ENCODE measurements at regions not wholly inside any gene's neighbourhood (a gene's known extent, or its start where the extent isn't known, plus 50 kb on each side); places are given as distances from the start of the nearest gene placed in this dataset.
"Not testable (repeated sequence)": the region's sequence is repeated elsewhere in the genome, so short reads cannot be mapped to it uniquely, and the experiment has no call there.

DNA sequence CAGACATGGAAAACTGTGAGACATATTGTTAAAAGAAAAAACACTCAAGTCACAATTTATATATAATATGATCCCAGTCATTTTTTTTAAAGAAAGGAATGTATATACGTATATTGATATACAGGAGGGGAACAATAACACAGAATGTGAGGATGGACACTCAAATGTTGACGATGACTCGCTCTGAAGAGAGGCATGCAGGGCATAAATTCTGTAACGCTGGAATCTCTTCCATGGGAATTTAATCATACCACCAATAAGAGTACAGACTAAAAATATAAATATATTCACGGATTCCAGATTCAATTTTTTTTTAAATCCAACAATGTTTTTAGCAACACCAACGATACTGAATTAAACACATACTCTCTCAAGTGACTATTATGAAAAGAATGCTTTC lies 106.9 kb upstream of the CCDC28A start:
- in situ Hi-C loops (cut with MboI; ENCODE audit: low sequenced_read_pairs in 4 of 4), result no loop called here
- Histone ChIP-seq H3K4me3 (no peak overlapping the region), H3K27me3 (no peaks in the 10 kb centered on the region), H3K4me1 (no peaks in the 10 kb centered on the region), H3K36me3 (no peaks in the 10 kb centered on the region), H3K27ac (no peak overlapping the region), H3K9me3 (no peaks in the 10 kb centered on the region)
- DNase-seq (no peak), ATAC-seq (no peak)
- no peak for TF ChIP-seq POLR2A (IDR thresholded peaks at IDR 0.05)
- TF ChIP-seq, protein P1, sequence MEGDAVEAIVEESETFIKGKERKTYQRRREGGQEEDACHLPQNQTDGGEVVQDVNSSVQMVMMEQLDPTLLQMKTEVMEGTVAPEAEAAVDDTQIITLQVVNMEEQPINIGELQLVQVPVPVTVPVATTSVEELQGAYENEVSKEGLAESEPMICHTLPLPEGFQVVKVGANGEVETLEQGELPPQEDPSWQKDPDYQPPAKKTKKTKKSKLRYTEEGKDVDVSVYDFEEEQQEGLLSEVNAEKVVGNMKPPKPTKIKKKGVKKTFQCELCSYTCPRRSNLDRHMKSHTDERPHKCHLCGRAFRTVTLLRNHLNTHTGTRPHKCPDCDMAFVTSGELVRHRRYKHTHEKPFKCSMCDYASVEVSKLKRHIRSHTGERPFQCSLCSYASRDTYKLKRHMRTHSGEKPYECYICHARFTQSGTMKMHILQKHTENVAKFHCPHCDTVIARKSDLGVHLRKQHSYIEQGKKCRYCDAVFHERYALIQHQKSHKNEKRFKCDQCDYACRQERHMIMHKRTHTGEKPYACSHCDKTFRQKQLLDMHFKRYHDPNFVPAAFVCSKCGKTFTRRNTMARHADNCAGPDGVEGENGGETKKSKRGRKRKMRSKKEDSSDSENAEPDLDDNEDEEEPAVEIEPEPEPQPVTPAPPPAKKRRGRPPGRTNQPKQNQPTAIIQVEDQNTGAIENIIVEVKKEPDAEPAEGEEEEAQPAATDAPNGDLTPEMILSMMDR (IDR thresholded peaks at IDR 0.05 in 4 of 5, conservative IDR thresholded peaks at IDR 0.05 in 1 of 5), result no peak
- intact Hi-C loops (cut with DNase I; ENCODE audit: low total_unique reads), result no loop called here

DNA sequence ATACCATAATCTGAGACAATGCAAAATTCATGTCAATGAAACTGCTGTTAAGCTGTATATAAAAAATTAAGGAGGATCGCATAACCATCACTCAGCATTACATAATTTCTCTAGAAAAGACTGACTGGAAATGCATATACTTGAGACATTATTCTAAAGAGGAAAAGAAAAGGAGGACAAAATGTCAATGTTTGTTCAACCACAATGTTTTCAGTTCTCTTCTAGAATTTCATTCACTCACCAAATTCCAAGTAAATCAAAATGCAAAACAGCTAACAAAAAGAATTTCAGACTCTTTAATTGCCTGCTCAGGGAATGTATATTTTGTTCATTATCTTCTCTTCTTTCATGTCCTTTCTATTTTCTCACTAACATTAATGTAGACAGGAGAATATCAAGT lies 106.2 kb upstream of the CCDC28A start:
- ATAC-seq, result no peak
- H3K27me3 ChIP-seq, result no peaks in the 10 kb centered on the region
- TF ChIP-seq, protein P1 (IDR thresholded peaks at IDR 0.05 in 4 of 5, conservative IDR thresholded peaks at IDR 0.05 in 1 of 5), result no peak
- TF ChIP-seq POLR2A (IDR thresholded peaks at IDR 0.05), result no peak
- in situ Hi-C loops (cut with MboI; ENCODE audit: low sequenced_read_pairs in 4 of 4), result no loop called here
- no peak overlapping the region for H3K4me3 ChIP-seq
- H3K9me3 ChIP-seq, result no peaks in the 10 kb centered on the region
- no peak for DNase-seq
- no peaks in the 10 kb centered on the region for H3K4me1 ChIP-seq
- H3K36me3 ChIP-seq, result no peaks in the 10 kb centered on the region
- H3K27ac ChIP-seq, result no peak overlapping the region
- intact Hi-C loops (cut with DNase I; ENCODE audit: low total_unique reads), result no loop called here

GRCh38 chr6:138671351-138671750 lies 102.2 kb upstream of the CCDC28A start:
- Histone ChIP-seq H3K9me3 (no peaks in the 10 kb centered on the region), H3K4me1 (no peaks in the 10 kb centered on the region), H3K36me3 (no peaks in the 10 kb centered on the region), H3K4me3 (no peak overlapping the region), H3K27me3 (no peaks in the 10 kb centered on the region), H3K27ac (no peak overlapping the region)
- DNase-seq (no peak), ATAC-seq (no peak)
- TF ChIP-seq, protein P1 (IDR thresholded peaks at IDR 0.05 in 4 of 5, conservative IDR thresholded peaks at IDR 0.05 in 1 of 5), result no peak
- no peak for TF ChIP-seq POLR2A (IDR thresholded peaks at IDR 0.05)
- intact Hi-C loops (cut with DNase I; ENCODE audit: low total_unique reads) (no loop called here), in situ Hi-C loops (cut with MboI; ENCODE audit: low sequenced_read_pairs in 4 of 4) (no loop called here)

DNA sequence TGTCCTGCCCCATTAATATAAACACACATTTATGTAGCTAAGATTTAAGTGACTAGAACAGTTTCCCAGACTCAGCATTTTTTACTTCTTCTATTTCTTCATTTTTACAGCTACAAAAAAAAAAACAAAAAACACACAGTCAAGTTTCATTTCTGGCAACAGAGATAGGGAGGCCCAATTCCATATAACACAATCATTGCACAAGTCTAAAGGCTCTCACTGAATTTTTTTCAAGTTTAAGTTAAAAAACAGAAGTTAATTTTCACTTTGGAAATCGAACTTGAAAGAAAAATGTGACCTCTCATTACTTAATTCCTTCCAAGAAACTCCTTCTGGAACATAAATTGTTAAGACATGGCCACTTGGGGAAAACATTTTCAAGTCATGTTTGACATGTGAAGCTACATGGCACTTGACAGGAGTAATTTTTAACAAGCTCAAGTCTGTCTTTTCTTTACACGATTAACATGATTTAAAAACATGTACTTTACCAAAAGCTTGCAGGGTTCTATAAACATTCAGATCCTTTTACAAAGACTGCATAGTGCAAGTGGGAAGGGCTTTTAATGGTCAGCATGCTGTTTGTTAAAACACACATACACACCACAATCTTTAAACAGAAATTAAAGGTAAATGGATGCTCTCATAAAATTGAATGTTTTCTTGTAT lies 100.1 kb upstream of the CCDC28A start:
- ATAC-seq (no peak), DNase-seq (no peak)
- Histone ChIP-seq H3K4me3 (no peak overlapping the region), H3K36me3 (no peaks in the 10 kb centered on the region), H3K27me3 (no peaks in the 10 kb centered on the region), H3K9me3 (no peaks in the 10 kb centered on the region), H3K4me1 (no peaks in the 10 kb centered on the region), H3K27ac (no peak overlapping the region)
- TF ChIP-seq, protein P1 (IDR thresholded peaks at IDR 0.05 in 4 of 5, conservative IDR thresholded peaks at IDR 0.05 in 1 of 5), result no peak
- TF ChIP-seq POLR2A (IDR thresholded peaks at IDR 0.05), result no peak
- in situ Hi-C loops (cut with MboI; ENCODE audit: low sequenced_read_pairs in 4 of 4), result no loop called here
- intact Hi-C loops (cut with DNase I; ENCODE audit: low total_unique reads), result no loop called here

- H3K36me3 ChIP-seq; H3K27me3 ChIP-seq; H3K27ac ChIP-seq; intact Hi-C loops (cut with DNase I; ENCODE audit: low total_unique reads); H3K4me3 ChIP-seq; in situ Hi-C loops (cut with MboI; ENCODE audit: low sequenced_read_pairs in 4 of 4); H3K9me3 ChIP-seq; DNase-seq; H3K4me1 ChIP-seq; ATAC-seq: not testable (repeated sequence)
Measured at GRCh38 chr6:138674444-138674843, 99.1 kb upstream of the CCDC28A start.
